ENCODE measurements at regions not wholly inside any gene's neighbourhood (a gene's known extent, or its start where the extent isn't known, plus 50 kb on each side); places are given as distances from the start of the nearest gene placed in this dataset.

GRCh38 chr2:65820454-65820853, 388.1 kb upstream of the SPRED2 start:
- DNase-seq = no peak

GRCh38 chr2:65819963-65820362, 387.6 kb upstream of the SPRED2 start:
- DNase-seq = no peak

- DNase-seq = no peak
Measured at GRCh38 chr2:65818873-65819451, 386.6 kb upstream of the SPRED2 start.

- no peak for DNase-seq
Measured at GRCh38 chr2:65813631-65814173, 381.3 kb upstream of the SPRED2 start.

GRCh38 chr2:65812887-65813286, 380.5 kb upstream of the SPRED2 start:
- DNase-seq = no peak

- DNase-seq = no peak
Measured at GRCh38 chr2:65807942-65808341, 375.5 kb upstream of the SPRED2 start.

DNA sequence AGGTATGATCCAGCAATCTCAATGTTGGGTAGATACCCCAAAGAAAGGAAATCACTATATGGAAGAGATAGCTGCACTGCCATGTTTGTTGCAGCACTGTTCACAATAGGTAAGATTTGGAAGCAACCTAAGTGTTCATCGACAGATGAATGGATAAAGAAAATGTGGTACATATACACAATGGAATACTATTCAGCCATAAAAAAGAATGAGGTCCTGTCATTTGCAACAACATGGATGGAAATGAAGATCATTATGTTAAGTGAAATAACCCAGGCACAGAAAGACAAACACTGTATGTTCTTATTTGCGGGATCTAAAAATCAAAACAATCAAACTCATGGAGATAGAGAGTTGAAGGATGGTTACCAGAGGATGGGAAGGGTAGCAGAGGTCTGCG, 372.4 kb upstream of the SPRED2 start:
- no peak for DNase-seq

DNA sequence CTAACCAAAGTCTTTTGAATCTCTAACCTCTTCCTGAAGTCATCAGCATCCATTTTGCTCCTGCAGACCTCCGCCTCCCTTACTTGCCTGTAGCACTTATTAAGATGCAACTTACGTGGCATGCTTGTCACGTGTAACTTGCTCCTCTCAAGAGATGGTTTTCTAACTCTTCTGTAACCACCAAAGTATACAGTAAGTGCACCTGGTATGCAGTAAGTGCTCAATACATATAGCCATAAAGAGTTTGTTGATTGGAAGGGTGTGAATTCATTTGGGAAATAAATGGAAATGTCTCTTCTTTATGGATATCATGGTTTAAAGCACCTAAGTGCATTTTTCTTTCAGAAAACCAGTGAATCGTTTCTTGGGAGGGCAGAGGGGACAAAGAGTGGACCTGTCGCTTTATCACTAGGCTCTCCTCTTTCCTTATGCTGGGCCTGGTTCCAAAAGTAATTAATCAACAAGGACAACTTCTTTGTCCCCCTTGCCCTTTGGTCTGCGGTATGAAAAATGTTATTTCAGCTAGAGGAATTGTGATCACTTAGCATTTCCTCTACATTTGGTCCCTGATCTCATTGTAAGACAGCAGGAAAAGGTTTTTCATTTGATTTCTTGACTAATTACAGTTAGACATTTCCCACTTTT, 370.0 kb upstream of the SPRED2 start:
- no peak for DNase-seq

- DNase-seq = no peak
Measured at GRCh38 chr2:65800998-65801397, 368.6 kb upstream of the SPRED2 start.

GRCh38 chr2:65799141-65799854, 366.9 kb upstream of the SPRED2 start:
- DNase-seq = no peak

DNA sequence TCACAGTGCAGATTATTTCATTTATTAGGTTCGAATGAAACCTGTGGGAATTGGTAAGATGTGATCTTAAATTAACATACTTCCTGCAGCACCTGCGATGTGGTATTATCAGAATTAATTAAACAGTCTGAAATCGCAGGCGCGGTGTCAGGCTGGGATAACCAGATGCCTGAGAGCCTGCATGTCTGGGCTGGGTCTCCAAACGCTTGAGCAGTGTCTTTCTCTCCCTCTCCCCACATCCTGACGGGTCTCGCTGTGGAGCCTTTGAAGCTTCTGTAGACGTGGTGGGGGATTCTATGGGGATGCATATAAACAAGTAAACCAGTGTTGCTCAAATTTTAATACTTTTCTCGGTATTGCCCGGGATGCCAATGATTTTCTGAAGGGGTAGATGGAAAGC, 366.2 kb upstream of the SPRED2 start:
- no peak for DNase-seq

- no peak for DNase-seq
Measured at GRCh38 chr2:65794994-65795393, 362.6 kb upstream of the SPRED2 start.

DNA sequence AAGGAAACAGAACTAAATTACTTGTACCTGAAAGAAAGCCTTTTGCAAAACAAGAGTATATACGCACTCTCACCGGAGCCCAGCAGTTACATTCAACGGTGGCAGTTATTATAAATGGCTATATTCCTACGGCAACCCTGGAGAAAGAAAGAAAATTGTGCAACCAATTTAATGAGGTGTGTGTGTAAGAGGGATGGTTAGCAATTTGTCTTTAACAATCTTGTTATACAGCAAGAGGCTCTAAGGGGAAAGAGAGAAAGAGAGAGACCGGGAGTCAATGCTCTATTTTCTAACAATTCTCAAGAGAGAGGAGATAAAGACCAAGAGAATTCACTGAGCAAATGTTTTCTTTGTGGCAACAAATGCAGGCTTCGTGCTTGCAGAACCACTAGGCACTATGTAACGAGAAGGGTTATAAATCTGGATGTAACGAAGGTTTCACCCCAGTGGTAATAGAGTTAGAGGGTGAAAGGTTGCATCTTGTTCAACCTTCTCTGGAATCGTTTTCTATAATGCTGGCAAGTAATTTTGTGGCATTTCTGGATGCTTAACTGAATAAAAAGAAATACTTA, 359.1 kb upstream of the SPRED2 start:
- DNase-seq = no peak

DNA sequence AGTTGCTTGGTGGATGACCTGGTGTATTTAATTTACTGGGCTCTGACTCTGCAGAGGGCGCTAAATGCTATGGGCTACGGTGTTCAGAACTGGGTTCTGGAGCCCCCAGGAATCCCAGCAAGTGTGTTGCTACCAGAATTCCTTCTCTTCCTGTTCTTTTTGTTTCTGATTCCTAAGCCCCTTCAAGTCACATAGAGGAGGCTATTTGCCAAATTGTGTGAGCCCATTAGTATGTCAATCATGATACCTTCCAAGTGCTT, 358.2 kb upstream of the SPRED2 start:
- no peak for DNase-seq

GRCh38 chr2:65789923-65790675, 357.7 kb upstream of the SPRED2 start:
- no peak for DNase-seq

DNA sequence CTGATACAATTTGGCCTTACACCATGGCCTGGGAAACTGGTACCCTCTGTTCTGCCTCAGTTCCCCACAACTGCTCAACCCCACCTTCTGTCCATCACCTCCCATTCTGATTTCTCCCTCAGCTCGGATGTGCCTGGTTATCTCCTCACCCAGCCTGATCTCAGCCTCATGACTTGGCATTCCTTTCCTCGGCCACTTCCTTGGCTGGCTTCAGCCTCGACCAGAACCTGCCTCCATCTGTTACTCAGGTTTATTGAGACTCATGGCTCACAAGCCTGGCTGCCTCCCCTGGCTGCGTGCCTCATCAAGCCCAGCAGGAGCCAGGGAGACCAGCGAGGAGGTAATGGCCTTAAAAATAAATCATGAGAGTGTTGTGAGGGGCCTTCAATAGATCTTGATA, 356.2 kb upstream of the SPRED2 start:
- no peak for DNase-seq

DNA sequence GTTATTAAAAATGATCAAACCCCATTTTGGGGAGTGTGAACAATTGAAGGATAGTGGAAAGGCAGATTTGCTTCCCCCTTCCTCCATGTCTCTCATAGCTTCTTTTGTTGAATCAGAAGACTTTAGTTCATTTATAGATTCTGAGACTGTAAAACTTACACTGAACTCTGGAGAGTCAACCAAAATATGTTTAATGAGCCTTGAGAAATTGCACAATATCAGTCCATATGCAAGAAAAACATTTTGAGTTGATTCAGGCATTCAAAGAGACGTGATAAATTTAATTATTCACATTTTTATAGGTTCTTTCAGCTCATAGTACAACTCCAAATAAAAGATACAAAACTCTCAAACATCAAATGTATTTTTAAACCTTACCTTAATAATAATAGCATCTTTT, 354.4 kb upstream of the SPRED2 start:
- DNase-seq = no peak

DNA sequence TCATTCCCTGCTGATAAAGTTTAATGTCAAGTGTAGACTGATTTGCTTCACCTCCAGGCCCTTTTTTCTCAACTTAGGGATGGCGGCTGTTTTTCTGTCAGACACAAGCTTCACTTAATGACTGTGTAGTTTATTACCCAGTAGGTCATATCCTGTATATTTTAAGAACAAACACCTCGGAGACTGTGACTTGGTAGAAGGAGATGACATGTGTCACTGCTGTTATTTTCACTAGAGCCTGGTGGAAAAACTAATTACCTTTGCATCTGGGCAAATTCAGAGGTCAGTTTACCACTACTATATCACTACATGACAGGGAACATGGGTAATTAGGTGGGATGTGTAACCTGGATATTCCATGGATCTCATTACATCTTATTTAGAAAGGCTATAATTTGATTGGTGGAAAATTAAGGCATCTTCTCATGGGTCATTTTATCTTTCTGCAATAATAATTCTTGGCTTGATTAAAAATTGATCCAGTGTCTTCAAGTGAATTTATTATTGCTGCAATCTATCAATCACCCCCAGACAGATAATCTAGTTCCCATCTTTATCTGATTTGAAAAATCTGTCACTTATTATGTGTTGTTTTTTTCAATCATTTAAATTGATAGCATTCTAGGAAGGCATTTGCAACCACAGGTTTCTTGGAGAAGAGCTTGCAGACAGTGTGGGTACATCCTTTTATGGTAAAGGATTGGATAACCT, 353.8 kb upstream of the SPRED2 start:
- no peak for DNase-seq

DNA sequence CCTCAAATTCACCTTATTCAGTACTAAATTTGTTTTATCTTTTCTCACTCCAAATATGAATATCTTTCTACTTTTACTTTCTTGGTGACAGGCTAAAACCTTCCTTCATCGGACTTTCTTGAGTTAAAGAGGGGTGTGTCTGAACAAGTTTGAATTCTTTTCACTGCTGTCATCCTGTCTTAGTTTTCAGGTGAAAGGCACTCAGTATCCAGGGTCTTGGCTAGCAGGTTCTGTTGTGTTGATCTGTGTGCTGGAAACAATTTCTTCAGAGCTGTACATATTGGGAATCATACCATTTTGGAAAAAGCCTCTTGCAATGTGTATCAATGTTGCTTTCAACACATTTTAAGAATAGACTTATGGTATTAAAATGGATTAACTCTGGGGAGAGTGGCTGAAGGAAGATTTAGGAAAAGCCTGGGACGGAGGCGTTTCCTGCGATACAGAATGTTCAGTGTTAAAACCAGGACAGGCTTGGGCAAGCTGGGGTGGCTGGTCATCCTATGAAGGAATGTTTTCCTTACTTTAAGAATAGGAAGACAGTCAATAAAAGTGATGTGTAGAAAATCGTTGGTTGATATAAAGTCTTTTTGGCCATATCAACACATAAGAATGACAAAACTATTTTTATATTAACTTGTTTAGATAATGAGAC, 350.7 kb upstream of the SPRED2 start:
- DNase-seq = no peak

GRCh38 chr2:65782186-65782585, 349.8 kb upstream of the SPRED2 start:
- no peak for DNase-seq

- DNase-seq = no peak
Measured at GRCh38 chr2:65781756-65782155, 349.4 kb upstream of the SPRED2 start.

- no peak for DNase-seq
Measured at GRCh38 chr2:65779021-65779420, 346.6 kb upstream of the SPRED2 start.

Data from femur (tissue), 1 donor.